ENCODE measurements at regions not wholly inside any gene's neighbourhood (a gene's known extent, or its start where the extent isn't known, plus 50 kb on each side); places are given as distances from the start of the nearest gene placed in this dataset.

GRCh38 chr15:52626671-52627369, 52.4 kb downstream of the ATOSA start:
- ATAC-seq, result no peak
- no peak overlapping the region for H3K4me3 Mint-ChIP-seq
- H3K36me3 Mint-ChIP-seq, result peaks cover 30% of the 10 kb centered on the region
- CTCF ChIA-PET, result no interaction called here
- peaks cover 22% of the 10 kb centered on the region for H3K4me1 Mint-ChIP-seq
- H3K27me3 Mint-ChIP-seq, result no peaks in the 10 kb centered on the region
- no peak for DNase-seq
- no peaks in the 10 kb centered on the region for H3K9me3 Mint-ChIP-seq (ENCODE audit: low read depth)
- no peak overlapping the region for H3K27ac Mint-ChIP-seq

GRCh38 chr15:52624262-52624661, 54.9 kb downstream of the ATOSA start:
- Mint-ChIP-seq H3K4me1 (peaks cover 19% of the 10 kb centered on the region), H3K27ac (no peak overlapping the region), H3K36me3 (peaks cover 33% of the 10 kb centered on the region), H3K9me3 (ENCODE audit: low read depth) (no peaks in the 10 kb centered on the region), H3K27me3 (no peaks in the 10 kb centered on the region), H3K4me3 (no peak overlapping the region)
- CTCF ChIA-PET, result interaction anchor here (1.7 kb wide), 1 partner anchor 17 kb away, joined by 5 read pairs; no protein-coding TSS in a partner anchor
- no peak for ATAC-seq
- no peak for DNase-seq

- Mint-ChIP-seq H3K4me1 (peaks cover 15% of the 10 kb centered on the region), H3K9me3 (ENCODE audit: low read depth) (no peaks in the 10 kb centered on the region), H3K4me3 (no peak overlapping the region), H3K27me3 (no peaks in the 10 kb centered on the region), H3K36me3 (peaks cover 32% of the 10 kb centered on the region), H3K27ac (no peak overlapping the region)
- CTCF ChIA-PET, result interaction anchor here (1.7 kb wide), 1 partner anchor 19 kb away, joined by 5 read pairs; no protein-coding TSS in a partner anchor
- ATAC-seq (no peak), DNase-seq (no peak)
Measured at GRCh38 chr15:52622791-52623190, 54.0 kb upstream of the ARPP19 start.

GRCh38 chr15:52620496-52620895, 51.7 kb upstream of the ARPP19 start:
- H3K9me3 Mint-ChIP-seq (ENCODE audit: low read depth), result no peaks in the 10 kb centered on the region
- CTCF ChIA-PET, result no interaction called here
- DNase-seq (no peak), ATAC-seq (no peak)
- H3K27ac Mint-ChIP-seq, result no peak overlapping the region
- peaks cover 8% of the 10 kb centered on the region for H3K4me1 Mint-ChIP-seq
- no peak overlapping the region for H3K4me3 Mint-ChIP-seq
- H3K36me3 Mint-ChIP-seq, result peaks cover 27% of the 10 kb centered on the region
- no peaks in the 10 kb centered on the region for H3K27me3 Mint-ChIP-seq
